Retina (tissue), 1 donor: ENCODE measurements at regions not wholly inside any gene's neighbourhood (a gene's known extent, or its start where the extent isn't known, plus 50 kb on each side); places are given as distances from the start of the nearest gene placed in this dataset.
A peak's percentile ranks its signal among the peaks of the same experiment; 100 is the strongest.
"Not testable (repeated sequence)": the region's sequence is repeated elsewhere in the genome, so short reads cannot be mapped to it uniquely, and the experiment has no call there.

Experiments used
- DNase-seq: peaks from one replicate; pipeline ENCODE4 v3.0.0-alpha.2; 2016

GRCh38 chr9:78383130-78383529 lies 86.2 kb downstream of the PSAT1 start:
- no peak for DNase-seq

- no peak for DNase-seq
These were observed 89.4 kb downstream of the PSAT1 start for GRCh38 chr9:78386348-78386747.

- no peak for DNase-seq
These were observed 89.8 kb downstream of the PSAT1 start for GRCh38 chr9:78386773-78387172.

GRCh38 chr9:78393340-78393739 lies 96.4 kb downstream of the PSAT1 start:
- DNase-seq, result no peak

GRCh38 chr9:78393932-78394331 lies 97.0 kb downstream of the PSAT1 start:
- DNase-seq, result no peak

GRCh38 chr9:78396087-78396486 lies 99.2 kb downstream of the PSAT1 start:
- no peak for DNase-seq

GRCh38 chr9:78397045-78397444 lies 100.1 kb downstream of the PSAT1 start:
- peak; percentile 15 for DNase-seq

GRCh38 chr9:78397454-78397853 lies 100.5 kb downstream of the PSAT1 start:
- peak; percentile 50 for DNase-seq

GRCh38 chr9:78399153-78399552 lies 102.2 kb downstream of the PSAT1 start:
- DNase-seq, result no peak

GRCh38 chr9:78400496-78400895 lies 103.6 kb downstream of the PSAT1 start:
- no peak for DNase-seq

- DNase-seq, result no peak
These were observed 108.5 kb downstream of the PSAT1 start for GRCh38 chr9:78405461-78405860.

GRCh38 chr9:78406146-78406545 lies 109.2 kb downstream of the PSAT1 start:
- no peak for DNase-seq

GRCh38 chr9:78406933-78407332 lies 110.0 kb downstream of the PSAT1 start:
- DNase-seq, result no peak

GRCh38 chr9:78407636-78408312 lies 110.8 kb downstream of the PSAT1 start:
- no peak for DNase-seq

GRCh38 chr9:78408388-78408787 lies 111.5 kb downstream of the PSAT1 start:
- no peak for DNase-seq

GRCh38 chr9:78409928-78410510 lies 113.1 kb downstream of the PSAT1 start:
- not testable (repeated sequence) for DNase-seq

- no peak for DNase-seq
These were observed 125.4 kb downstream of the PSAT1 start for GRCh38 chr9:78422309-78422708.

- no peak for DNase-seq
These were observed 127.4 kb downstream of the PSAT1 start for GRCh38 chr9:78424299-78424698.

GRCh38 chr9:78428640-78429039 lies 131.7 kb downstream of the PSAT1 start:
- no peak for DNase-seq

- DNase-seq, result no peak
These were observed 133.5 kb downstream of the PSAT1 start for GRCh38 chr9:78430387-78430786.

GRCh38 chr9:78431039-78431438 lies 134.1 kb downstream of the PSAT1 start:
- not testable (repeated sequence) for DNase-seq

GRCh38 chr9:78436873-78437272 lies 139.9 kb downstream of the PSAT1 start:
- DNase-seq, result no peak

GRCh38 chr9:78437296-78437695 lies 140.4 kb downstream of the PSAT1 start:
- DNase-seq, result no peak

- DNase-seq, result peak; percentile 70
These were observed 140.9 kb downstream of the PSAT1 start for GRCh38 chr9:78437806-78438205.

- DNase-seq, result peak; percentile 75
These were observed 141.3 kb downstream of the PSAT1 start for GRCh38 chr9:78438211-78438610.
